ENCODE measurements at regions not wholly inside any gene's neighbourhood (a gene's known extent, or its start where the extent isn't known, plus 50 kb on each side); places are given as distances from the start of the nearest gene placed in this dataset.

DNA sequence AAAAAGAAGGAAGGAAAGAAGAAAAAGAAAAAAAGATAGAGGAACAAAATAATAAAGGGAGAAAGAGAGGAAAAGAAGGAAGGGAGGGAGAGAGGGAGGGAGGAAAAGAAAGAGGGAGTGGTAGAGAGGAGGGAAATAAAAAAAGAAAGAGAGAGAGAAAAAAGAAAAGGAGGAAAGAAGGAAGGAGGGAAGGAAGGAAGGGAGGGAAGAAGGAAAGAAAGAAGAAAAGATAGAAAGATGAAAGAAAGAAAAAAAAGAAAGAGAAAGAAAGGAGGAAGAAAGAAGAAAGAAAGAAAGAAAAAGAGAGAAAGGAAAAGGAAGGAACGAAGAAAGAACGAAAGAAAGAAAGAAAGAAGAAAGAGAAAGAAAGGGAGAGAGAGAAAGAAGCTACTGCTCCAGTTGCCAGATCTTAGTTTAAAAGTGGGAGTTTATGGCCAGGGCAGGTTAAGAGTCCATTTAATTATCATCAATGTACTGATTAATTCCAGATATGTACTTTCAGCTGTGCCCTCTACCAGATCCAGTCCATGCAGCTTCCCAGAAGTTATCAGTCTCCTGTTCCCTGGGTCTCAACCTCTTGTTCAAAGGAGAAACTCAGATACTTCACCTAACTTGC, 1378.5 kb upstream of the NUDT12 start:
- no peak for TF ChIP-seq EP300 (IDR thresholded peaks at IDR 0.05; ENCODE audit: borderline replicate concordance)
- TF ChIP-seq NFIC (IDR thresholded peaks at IDR 0.05): no peak
- TF ChIP-seq, protein P1, sequence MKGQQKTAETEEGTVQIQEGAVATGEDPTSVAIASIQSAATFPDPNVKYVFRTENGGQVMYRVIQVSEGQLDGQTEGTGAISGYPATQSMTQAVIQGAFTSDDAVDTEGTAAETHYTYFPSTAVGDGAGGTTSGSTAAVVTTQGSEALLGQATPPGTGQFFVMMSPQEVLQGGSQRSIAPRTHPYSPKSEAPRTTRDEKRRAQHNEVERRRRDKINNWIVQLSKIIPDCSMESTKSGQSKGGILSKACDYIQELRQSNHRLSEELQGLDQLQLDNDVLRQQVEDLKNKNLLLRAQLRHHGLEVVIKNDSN (IDR thresholded peaks at IDR 0.05): no peak
- TF ChIP-seq ZBTB7A (IDR thresholded peaks at IDR 0.05; ENCODE audit: low read depth): no peak
- TF ChIP-seq FOXM1 (IDR thresholded peaks at IDR 0.05; ENCODE audit: borderline replicate concordance, low read depth): no peak
- no peak for TF ChIP-seq TEAD4 (IDR thresholded peaks at IDR 0.05)
- TF ChIP-seq, protein P2, sequence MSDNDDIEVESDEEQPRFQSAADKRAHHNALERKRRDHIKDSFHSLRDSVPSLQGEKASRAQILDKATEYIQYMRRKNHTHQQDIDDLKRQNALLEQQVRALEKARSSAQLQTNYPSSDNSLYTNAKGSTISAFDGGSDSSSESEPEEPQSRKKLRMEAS (IDR thresholded peaks at IDR 0.05): no peak
- TF ChIP-seq EGR1 (IDR thresholded peaks at IDR 0.05): no peak
- TF ChIP-seq TCF12 (IDR thresholded peaks at IDR 0.05; ENCODE audit: low read depth): no peak
- TF ChIP-seq, protein P3, sequence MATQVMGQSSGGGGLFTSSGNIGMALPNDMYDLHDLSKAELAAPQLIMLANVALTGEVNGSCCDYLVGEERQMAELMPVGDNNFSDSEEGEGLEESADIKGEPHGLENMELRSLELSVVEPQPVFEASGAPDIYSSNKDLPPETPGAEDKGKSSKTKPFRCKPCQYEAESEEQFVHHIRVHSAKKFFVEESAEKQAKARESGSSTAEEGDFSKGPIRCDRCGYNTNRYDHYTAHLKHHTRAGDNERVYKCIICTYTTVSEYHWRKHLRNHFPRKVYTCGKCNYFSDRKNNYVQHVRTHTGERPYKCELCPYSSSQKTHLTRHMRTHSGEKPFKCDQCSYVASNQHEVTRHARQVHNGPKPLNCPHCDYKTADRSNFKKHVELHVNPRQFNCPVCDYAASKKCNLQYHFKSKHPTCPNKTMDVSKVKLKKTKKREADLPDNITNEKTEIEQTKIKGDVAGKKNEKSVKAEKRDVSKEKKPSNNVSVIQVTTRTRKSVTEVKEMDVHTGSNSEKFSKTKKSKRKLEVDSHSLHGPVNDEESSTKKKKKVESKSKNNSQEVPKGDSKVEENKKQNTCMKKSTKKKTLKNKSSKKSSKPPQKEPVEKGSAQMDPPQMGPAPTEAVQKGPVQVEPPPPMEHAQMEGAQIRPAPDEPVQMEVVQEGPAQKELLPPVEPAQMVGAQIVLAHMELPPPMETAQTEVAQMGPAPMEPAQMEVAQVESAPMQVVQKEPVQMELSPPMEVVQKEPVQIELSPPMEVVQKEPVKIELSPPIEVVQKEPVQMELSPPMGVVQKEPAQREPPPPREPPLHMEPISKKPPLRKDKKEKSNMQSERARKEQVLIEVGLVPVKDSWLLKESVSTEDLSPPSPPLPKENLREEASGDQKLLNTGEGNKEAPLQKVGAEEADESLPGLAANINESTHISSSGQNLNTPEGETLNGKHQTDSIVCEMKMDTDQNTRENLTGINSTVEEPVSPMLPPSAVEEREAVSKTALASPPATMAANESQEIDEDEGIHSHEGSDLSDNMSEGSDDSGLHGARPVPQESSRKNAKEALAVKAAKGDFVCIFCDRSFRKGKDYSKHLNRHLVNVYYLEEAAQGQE (IDR thresholded peaks at IDR 0.05; ENCODE audit: low read depth): no peak
- no peak for TF ChIP-seq CREB1 (IDR thresholded peaks at IDR 0.05; ENCODE audit: low read depth)
- TF ChIP-seq YY1 (IDR thresholded peaks at IDR 0.05; ENCODE audit: low read depth): no peak
- TF ChIP-seq RAD21 (IDR thresholded peaks at IDR 0.05; ENCODE audit: low read depth): no peak
- no peak for TF ChIP-seq CEBPB (IDR thresholded peaks at IDR 0.05)

DNA sequence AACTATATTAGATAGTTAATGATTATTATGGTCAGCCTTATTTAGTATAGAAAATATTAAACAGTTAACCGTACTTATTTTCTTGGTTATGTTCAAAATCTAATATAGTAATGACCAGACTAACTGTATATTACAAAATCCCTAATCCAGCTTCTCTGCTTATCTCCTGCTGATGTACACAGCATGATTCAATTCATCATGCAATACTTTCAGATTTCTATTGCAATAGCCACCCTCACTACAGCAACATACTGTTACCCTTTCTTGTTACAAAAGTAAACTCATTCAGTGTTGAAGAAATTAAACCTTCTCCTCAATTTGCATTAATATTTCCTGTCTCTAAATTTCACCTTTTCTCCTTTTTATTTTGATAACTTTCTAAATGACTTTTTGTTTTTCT, 1375.0 kb upstream of the NUDT12 start:
- no peak for TF ChIP-seq EGR1 (IDR thresholded peaks at IDR 0.05)
- no peak for TF ChIP-seq CEBPB (IDR thresholded peaks at IDR 0.05)
- no peak for TF ChIP-seq CREB1 (IDR thresholded peaks at IDR 0.05; ENCODE audit: low read depth)
- TF ChIP-seq ZBTB7A (IDR thresholded peaks at IDR 0.05; ENCODE audit: low read depth): no peak
- TF ChIP-seq NFIC (IDR thresholded peaks at IDR 0.05): no peak
- no peak for TF ChIP-seq YY1 (IDR thresholded peaks at IDR 0.05; ENCODE audit: low read depth)
- TF ChIP-seq, protein P1 (IDR thresholded peaks at IDR 0.05): no peak
- TF ChIP-seq, protein P3 (IDR thresholded peaks at IDR 0.05; ENCODE audit: low read depth): no peak
- TF ChIP-seq EP300 (IDR thresholded peaks at IDR 0.05; ENCODE audit: borderline replicate concordance): no peak
- TF ChIP-seq TEAD4 (IDR thresholded peaks at IDR 0.05): no peak
- no peak for TF ChIP-seq RAD21 (IDR thresholded peaks at IDR 0.05; ENCODE audit: low read depth)
- no peak for TF ChIP-seq TCF12 (IDR thresholded peaks at IDR 0.05; ENCODE audit: low read depth)
- no peak for TF ChIP-seq FOXM1 (IDR thresholded peaks at IDR 0.05; ENCODE audit: borderline replicate concordance, low read depth)
- no peak for TF ChIP-seq TAF1 (IDR thresholded peaks at IDR 0.05; ENCODE audit: low read depth)
- TF ChIP-seq, protein P2 (IDR thresholded peaks at IDR 0.05): no peak

DNA sequence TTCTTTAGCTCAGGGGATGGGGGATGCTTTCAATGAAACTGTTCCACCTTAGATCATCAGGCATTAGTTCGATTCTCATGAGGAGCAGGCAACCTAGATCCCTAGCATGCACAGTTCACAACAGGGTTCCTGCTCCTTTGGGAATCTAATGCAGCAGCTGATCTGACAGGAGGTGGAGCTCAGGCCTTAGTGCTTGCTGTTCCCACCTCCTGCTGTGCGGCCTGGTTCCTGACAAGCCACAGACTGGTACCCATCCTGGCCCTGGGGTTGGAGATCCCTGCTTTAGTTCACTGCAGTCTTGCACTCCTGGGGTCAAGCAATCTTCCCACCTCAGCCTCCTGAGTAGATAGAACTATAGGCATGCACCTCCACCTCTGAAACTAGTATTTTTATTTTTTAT, 1369.8 kb upstream of the NUDT12 start:
- TF ChIP-seq ZBTB7A (IDR thresholded peaks at IDR 0.05; ENCODE audit: low read depth) (no peak), CEBPB (IDR thresholded peaks at IDR 0.05) (no peak), EGR1 (IDR thresholded peaks at IDR 0.05) (no peak), TEAD4 (IDR thresholded peaks at IDR 0.05) (no peak), RAD21 (IDR thresholded peaks at IDR 0.05; ENCODE audit: low read depth) (no peak)
- TF ChIP-seq, protein P3 (IDR thresholded peaks at IDR 0.05; ENCODE audit: low read depth): no peak
- TF ChIP-seq, protein P1 (IDR thresholded peaks at IDR 0.05): no peak

DNA sequence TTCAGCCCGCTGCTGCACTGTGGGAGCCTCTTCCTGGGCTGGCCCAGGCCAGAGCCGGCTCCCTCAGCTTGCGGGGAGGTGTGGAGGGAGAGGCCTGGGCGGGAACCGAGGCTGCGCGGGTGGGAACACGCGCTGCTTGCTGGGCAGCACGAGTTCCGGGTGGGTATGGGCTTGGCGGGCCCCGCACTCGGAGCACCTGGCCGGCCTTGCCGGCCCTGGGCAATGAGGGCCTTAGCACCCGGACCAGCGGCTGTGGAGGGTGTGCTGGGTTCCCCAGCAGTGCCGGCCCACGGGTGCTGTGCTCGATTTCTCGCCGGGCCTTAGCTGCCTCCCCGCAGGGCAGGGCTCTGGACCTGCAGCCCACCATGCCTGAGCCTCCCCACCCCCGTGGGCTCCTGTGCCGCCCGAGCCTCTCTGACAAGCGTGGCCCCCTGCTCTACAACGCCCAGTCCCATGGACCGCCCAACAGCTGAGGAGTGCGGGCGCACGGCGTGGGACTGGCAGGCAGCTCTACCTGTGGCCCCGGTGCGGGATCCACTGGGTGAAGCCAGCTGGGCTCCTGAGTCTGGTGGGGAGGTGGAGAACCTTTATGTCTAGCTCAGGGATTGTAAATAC, 1366.4 kb upstream of the NUDT12 start:
- TF ChIP-seq RAD21 (IDR thresholded peaks at IDR 0.05; ENCODE audit: low read depth): no peak
- no peak for TF ChIP-seq NFIC (IDR thresholded peaks at IDR 0.05)
- no peak for TF ChIP-seq TEAD4 (IDR thresholded peaks at IDR 0.05)
- no peak for TF ChIP-seq ZBTB7A (IDR thresholded peaks at IDR 0.05; ENCODE audit: low read depth)
- TF ChIP-seq EGR1 (IDR thresholded peaks at IDR 0.05): no peak
- no peak for TF ChIP-seq CEBPB (IDR thresholded peaks at IDR 0.05)
- TF ChIP-seq, protein P3 (IDR thresholded peaks at IDR 0.05; ENCODE audit: low read depth): no peak
- TF ChIP-seq, protein P1 (IDR thresholded peaks at IDR 0.05): no peak
- no peak for TF ChIP-seq CREB1 (IDR thresholded peaks at IDR 0.05; ENCODE audit: low read depth)
- no peak for TF ChIP-seq TCF12 (IDR thresholded peaks at IDR 0.05; ENCODE audit: low read depth)
- TF ChIP-seq, protein P2 (IDR thresholded peaks at IDR 0.05): no peak
- no peak for TF ChIP-seq TAF1 (IDR thresholded peaks at IDR 0.05; ENCODE audit: low read depth)
- no peak for TF ChIP-seq EP300 (IDR thresholded peaks at IDR 0.05; ENCODE audit: borderline replicate concordance)
- TF ChIP-seq FOXM1 (IDR thresholded peaks at IDR 0.05; ENCODE audit: borderline replicate concordance, low read depth): no peak
